CD4-positive, alpha-beta T cell (primary cell): ENCODE measurements at regions not wholly inside any gene's neighbourhood (a gene's known extent, or its start where the extent isn't known, plus 50 kb on each side); places are given as distances from the start of the nearest gene placed in this dataset.
"Not testable (repeated sequence)": the region's sequence is repeated elsewhere in the genome, so short reads cannot be mapped to it uniquely, and the experiment has no call there.

Experiments used
- ATAC-seq: fragments of 200-7000 bp; cut with Tn5 transposase; one replicate; pipeline ENCODE4 v1.10.0; 2022; ENCODE audit warnings: mild to moderate bottlenecking; ENCODE audit not compliant: poor library complexity
- CTCF ChIA-PET: fragments of 350-600 bp; sonication (Branson Sonifier 250); formaldehyde crosslinking; loops from one replicate; lab custom pipeline; 2021; ENCODE audit warnings: antibody characterized with exemption, inconsistent platforms; lab: Charles Lee
- POLR2A ChIA-PET: fragments of 350-600 bp; sonication (Branson Sonifier 250); formaldehyde crosslinking; loops from one replicate; lab custom pipeline; 2021; ENCODE audit warnings: antibody characterized with exemption, inconsistent platforms; lab: Charles Lee
- DNase-seq, 14 experiments: peaks; one replicate each; pipeline ENCODE4 v3.0.0-alpha.2; 2013 to 2020; ENCODE audit warnings: mixed read lengths in 2 of 14
- H3K27ac ChIP-seq, 2 donors: one replicate each; pipeline versions ENCODE4 v1.5.1 to v1.7.0; 2013; ENCODE audit warnings: low read length in 2 of 2, low read depth in 1 of 2, mild to moderate bottlenecking in 1 of 2
- H3K27me3 ChIP-seq, 2 experiments: 1 replicate in 1 of 2; 2 replicates in 1 of 2; pipeline versions ENCODE4 v1.6.1 to v1.7.0; 2013; ENCODE audit warnings: low read length in 2 of 2, control low read depth in 1 of 2, mild to moderate bottlenecking in 1 of 2, moderate library complexity in 1 of 2; ENCODE audit not compliant: insufficient read depth in 2 of 2, control insufficient read depth in 1 of 2
- H3K36me3 ChIP-seq: one replicate; pipeline ENCODE4 v1.6.1; 2013; ENCODE audit warnings: low read length, control low read depth; ENCODE audit not compliant: insufficient read depth
- H3K4me1 ChIP-seq: one replicate; pipeline ENCODE4 v1.6.1; 2013; ENCODE audit warnings: low read length, control low read depth; ENCODE audit not compliant: insufficient read depth
- H3K4me3 ChIP-seq: one replicate; pipeline ENCODE4 v1.5.1; 2013; ENCODE audit warnings: mild to moderate bottlenecking, low read length, moderate library complexity
- H3K9me3 ChIP-seq, 2 experiments: 1 replicate in 1 of 2; 2 replicates in 1 of 2; pipeline versions ENCODE4 v1.6.1 to v1.7.0; 2013; ENCODE audit warnings: low read length in 2 of 2, mild to moderate bottlenecking in 2 of 2, control low read depth in 1 of 2, moderate library complexity in 1 of 2; ENCODE audit not compliant: control insufficient read depth in 1 of 2, insufficient read depth in 1 of 2
- H3K27ac Mint-ChIP-seq: one replicate; pipeline ENCODE4 v1.8.0; 2020; ENCODE audit warnings: mixed read lengths
- H3K27me3 Mint-ChIP-seq: one replicate; pipeline ENCODE4 v1.8.0; 2021; ENCODE audit warnings: mixed read lengths
- H3K36me3 Mint-ChIP-seq: one replicate; pipeline ENCODE4 v1.8.0; 2021; ENCODE audit warnings: low read depth, mixed read lengths
- H3K4me1 Mint-ChIP-seq: one replicate; pipeline ENCODE4 v1.8.0; 2021; ENCODE audit warnings: low read depth, mixed read lengths
- H3K4me3 Mint-ChIP-seq: one replicate; pipeline ENCODE4 v1.8.0; 2020; ENCODE audit warnings: mild to moderate bottlenecking, mixed read lengths
- H3K9me3 Mint-ChIP-seq: one replicate; pipeline ENCODE4 v1.8.0; 2020; ENCODE audit warnings: mixed read lengths
- intact Hi-C, 2 experiments: fragments of 100-400 bp; cut with DNase I in 1 of 2; cut with micrococcal nuclease in 1 of 2; formaldehyde crosslinking; loops; one replicate each; pipeline versions ENCODE4 v1.15.1 to v1.9.0; 2023 to 2025; cut with DNase I, micrococcal nuclease
- TF ChIP-seq, protein P1 (sequence below): fragments of 200-600 bp; IDR thresholded peaks from one replicate; pipeline ENCODE4 v1.8.0; 2022; ENCODE audit warnings: antibody characterized with exemption, mild to moderate bottlenecking

- no peaks in the 10 kb centered on the region for H3K36me3 ChIP-seq
- CTCF ChIA-PET = no interaction called here
- H3K9me3 Mint-ChIP-seq = no peaks in the 10 kb centered on the region
- no peak for ATAC-seq
- H3K27me3 ChIP-seq = no peaks in the 10 kb centered on the region
- intact Hi-C loops = no loop called here
- no peaks in the 10 kb centered on the region for H3K36me3 Mint-ChIP-seq
- H3K27me3 Mint-ChIP-seq = no peaks in the 10 kb centered on the region
- no peaks in the 10 kb centered on the region for H3K4me1 Mint-ChIP-seq
- no peak overlapping the region for H3K27ac Mint-ChIP-seq
- TF ChIP-seq, protein P1, sequence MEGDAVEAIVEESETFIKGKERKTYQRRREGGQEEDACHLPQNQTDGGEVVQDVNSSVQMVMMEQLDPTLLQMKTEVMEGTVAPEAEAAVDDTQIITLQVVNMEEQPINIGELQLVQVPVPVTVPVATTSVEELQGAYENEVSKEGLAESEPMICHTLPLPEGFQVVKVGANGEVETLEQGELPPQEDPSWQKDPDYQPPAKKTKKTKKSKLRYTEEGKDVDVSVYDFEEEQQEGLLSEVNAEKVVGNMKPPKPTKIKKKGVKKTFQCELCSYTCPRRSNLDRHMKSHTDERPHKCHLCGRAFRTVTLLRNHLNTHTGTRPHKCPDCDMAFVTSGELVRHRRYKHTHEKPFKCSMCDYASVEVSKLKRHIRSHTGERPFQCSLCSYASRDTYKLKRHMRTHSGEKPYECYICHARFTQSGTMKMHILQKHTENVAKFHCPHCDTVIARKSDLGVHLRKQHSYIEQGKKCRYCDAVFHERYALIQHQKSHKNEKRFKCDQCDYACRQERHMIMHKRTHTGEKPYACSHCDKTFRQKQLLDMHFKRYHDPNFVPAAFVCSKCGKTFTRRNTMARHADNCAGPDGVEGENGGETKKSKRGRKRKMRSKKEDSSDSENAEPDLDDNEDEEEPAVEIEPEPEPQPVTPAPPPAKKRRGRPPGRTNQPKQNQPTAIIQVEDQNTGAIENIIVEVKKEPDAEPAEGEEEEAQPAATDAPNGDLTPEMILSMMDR = no peak
- DNase-seq = no peak
- no peak overlapping the region for H3K27ac ChIP-seq
- POLR2A ChIA-PET = no interaction called here
- no peaks in the 10 kb centered on the region for H3K4me1 ChIP-seq
- peaks cover 0 to 6% of the 10 kb centered on the region in 2 experiments for H3K9me3 ChIP-seq
- H3K4me3 Mint-ChIP-seq = no peak overlapping the region
- no peak overlapping the region for H3K4me3 ChIP-seq
Observed at GRCh38 chr3:81989758-81990157, 228.3 kb upstream of the GBE1 start.

GRCh38 chr3:81989274-81989673, 227.8 kb upstream of the GBE1 start:
- POLR2A ChIA-PET = no interaction called here

GRCh38 chr3:81987412-81987811, 226.0 kb upstream of the GBE1 start:
- ATAC-seq, H3K4me3 ChIP-seq, intact Hi-C loops, H3K27ac ChIP-seq, DNase-seq, H3K4me1 ChIP-seq, H3K27me3 Mint-ChIP-seq, H3K36me3 ChIP-seq, H3K4me1 Mint-ChIP-seq, H3K27me3 ChIP-seq, H3K36me3 Mint-ChIP-seq, H3K27ac Mint-ChIP-seq, H3K9me3 Mint-ChIP-seq, CTCF ChIA-PET, H3K4me3 Mint-ChIP-seq, POLR2A ChIA-PET, H3K9me3 ChIP-seq: not testable (repeated sequence)

More at GRCh38 chr3:81989274-81989673, 227.8 kb upstream of the GBE1 start:
- DNase-seq = no peak
- Histone ChIP-seq H3K36me3 (no peaks in the 10 kb centered on the region), H3K4me1 (no peaks in the 10 kb centered on the region), H3K27ac (no peak overlapping the region), H3K27me3 (no peaks in the 10 kb centered on the region), H3K4me3 (no peak overlapping the region), H3K9me3 (peaks cover 0 to 6% of the 10 kb centered on the region in 2 experiments)
- H3K36me3 Mint-ChIP-seq = no peaks in the 10 kb centered on the region
- CTCF ChIA-PET = no interaction called here
- no peaks in the 10 kb centered on the region for H3K4me1 Mint-ChIP-seq
- no peak overlapping the region for H3K27ac Mint-ChIP-seq
- H3K27me3 Mint-ChIP-seq = no peaks in the 10 kb centered on the region
- intact Hi-C loops = no loop called here
- TF ChIP-seq, protein P1 = no peak
- no peak overlapping the region for H3K4me3 Mint-ChIP-seq
- no peak for ATAC-seq
- H3K9me3 Mint-ChIP-seq = no peaks in the 10 kb centered on the region

DNA sequence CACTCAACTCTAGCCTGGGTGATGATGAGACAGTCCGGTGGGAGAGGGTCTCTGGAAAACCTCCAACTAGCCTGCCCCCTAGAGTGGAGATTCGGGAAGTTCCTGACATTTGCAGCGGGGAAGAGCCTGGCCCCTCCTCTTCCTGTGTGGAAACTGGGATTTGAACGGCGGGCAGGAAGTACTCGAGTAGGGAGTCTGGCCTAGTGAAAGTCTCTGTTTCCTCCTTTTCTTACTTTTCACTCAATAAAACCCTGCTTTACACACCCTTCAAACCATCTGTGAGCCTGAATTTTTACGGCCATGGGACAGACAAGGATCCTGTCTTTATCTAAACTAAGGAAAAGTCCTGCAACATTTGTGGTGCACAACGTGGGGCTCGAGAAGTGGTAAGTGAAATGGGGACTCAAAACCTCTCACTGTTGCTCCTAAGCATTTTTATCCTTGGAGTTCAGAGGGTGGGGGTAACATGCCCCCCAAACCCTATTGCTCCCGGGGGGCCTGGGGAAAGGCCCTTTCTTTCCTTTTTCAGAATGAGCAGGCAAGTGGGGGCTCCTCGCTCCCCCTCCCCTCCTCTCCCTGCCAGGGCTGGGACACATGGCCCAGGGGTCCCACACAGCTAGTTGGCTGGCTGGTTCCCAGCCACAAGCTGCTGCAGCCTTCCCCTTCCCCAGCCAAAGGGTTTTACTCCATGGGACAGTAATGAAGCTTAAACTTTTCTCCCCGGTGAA, 224.7 kb upstream of the GBE1 start:
- Mint-ChIP-seq H3K36me3 (no peaks in the 10 kb centered on the region), H3K27me3 (no peaks in the 10 kb centered on the region), H3K4me1 (no peaks in the 10 kb centered on the region), H3K4me3 (no peak overlapping the region), H3K27ac (no peak overlapping the region), H3K9me3 (no peaks in the 10 kb centered on the region)
- H3K27ac ChIP-seq = no peak overlapping the region
- ChIA-PET CTCF (interaction anchor here (0.7 kb wide), 1 partner anchor 13 kb away, joined by 4 read pairs; no protein-coding TSS in a partner anchor), POLR2A (no interaction called here)
- peaks cover 0 to 6% of the 10 kb centered on the region in 2 experiments for H3K9me3 ChIP-seq
- no peaks in the 10 kb centered on the region for H3K4me1 ChIP-seq
- DNase-seq (no peak), ATAC-seq (no peak)
- H3K36me3 ChIP-seq = no peaks in the 10 kb centered on the region
- no peaks in the 10 kb centered on the region for H3K27me3 ChIP-seq
- H3K4me3 ChIP-seq = no peak overlapping the region
- TF ChIP-seq, protein P1 = no peak
- intact Hi-C loops = no loop called here
